Choroid plexus epithelial cell (primary cell): ENCODE measurements at regions not wholly inside any gene's neighbourhood (a gene's known extent, or its start where the extent isn't known, plus 50 kb on each side); places are given as distances from the start of the nearest gene placed in this dataset.

Experiments used
- DNase-seq: peaks from one replicate; pipeline ENCODE4 v3.0.0-alpha.2; 2010; ENCODE audit warnings: low read depth
- H3K4me3 ChIP-seq: 2 replicates; pipeline ENCODE4 v1.5.1; 2011; ENCODE audit warnings: low read depth, mild to moderate bottlenecking, control low read depth, low read length, moderate library complexity
- TF ChIP-seq, protein P1 (sequence below): conservative IDR thresholded peaks from 2 replicates; pipeline ENCODE4 v1.5.1; 2011; ENCODE audit warnings: low read depth, mild to moderate bottlenecking, control low read depth, inconsistent platforms, low read length, moderate library complexity

DNA sequence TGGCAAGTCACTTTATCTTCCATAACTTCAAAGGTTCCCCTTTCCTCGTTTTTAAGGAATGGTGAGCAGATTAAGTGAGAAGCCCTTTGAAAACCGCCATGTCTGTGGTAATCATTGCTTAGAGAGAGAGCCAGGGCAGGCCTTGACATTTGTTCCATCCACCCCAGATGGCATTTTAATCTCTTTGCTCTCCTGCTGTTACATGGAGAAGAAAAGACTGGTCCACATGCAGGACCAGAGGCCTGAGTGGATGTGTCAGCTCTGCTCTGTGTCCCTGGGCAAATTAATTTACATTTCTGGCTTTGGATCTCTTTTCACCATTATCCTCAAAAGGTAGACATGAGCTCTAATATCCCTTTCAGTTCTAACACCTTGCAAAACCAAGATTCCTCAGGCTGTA, 157.3 kb upstream of the LPP start:
- TF ChIP-seq, protein P1, sequence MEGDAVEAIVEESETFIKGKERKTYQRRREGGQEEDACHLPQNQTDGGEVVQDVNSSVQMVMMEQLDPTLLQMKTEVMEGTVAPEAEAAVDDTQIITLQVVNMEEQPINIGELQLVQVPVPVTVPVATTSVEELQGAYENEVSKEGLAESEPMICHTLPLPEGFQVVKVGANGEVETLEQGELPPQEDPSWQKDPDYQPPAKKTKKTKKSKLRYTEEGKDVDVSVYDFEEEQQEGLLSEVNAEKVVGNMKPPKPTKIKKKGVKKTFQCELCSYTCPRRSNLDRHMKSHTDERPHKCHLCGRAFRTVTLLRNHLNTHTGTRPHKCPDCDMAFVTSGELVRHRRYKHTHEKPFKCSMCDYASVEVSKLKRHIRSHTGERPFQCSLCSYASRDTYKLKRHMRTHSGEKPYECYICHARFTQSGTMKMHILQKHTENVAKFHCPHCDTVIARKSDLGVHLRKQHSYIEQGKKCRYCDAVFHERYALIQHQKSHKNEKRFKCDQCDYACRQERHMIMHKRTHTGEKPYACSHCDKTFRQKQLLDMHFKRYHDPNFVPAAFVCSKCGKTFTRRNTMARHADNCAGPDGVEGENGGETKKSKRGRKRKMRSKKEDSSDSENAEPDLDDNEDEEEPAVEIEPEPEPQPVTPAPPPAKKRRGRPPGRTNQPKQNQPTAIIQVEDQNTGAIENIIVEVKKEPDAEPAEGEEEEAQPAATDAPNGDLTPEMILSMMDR: no peak
- DNase-seq: no peak
- H3K4me3 ChIP-seq: no peak overlapping the region

DNA sequence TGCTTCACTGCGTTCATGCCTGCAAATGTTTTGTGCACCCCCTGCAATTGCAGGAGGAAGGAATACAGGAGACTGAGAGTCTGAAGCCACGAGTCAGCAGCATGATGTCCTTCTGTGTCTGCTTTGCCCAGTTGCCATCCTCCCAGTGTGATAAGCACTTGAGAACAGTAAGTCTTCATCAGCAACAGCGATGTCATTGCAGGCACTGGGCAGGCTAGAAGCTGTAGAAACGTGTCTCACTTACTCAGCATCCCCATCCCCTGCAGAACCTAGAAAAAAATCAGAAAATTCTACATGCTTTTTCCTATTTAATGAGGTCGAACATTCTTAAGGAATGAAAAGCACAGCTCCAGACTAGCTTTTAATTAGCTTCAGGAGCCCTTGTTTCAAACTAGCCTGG, 156.5 kb upstream of the LPP start:
- DNase-seq: no peak
- H3K4me3 ChIP-seq: no peak overlapping the region
- TF ChIP-seq, protein P1: no peak

DNA sequence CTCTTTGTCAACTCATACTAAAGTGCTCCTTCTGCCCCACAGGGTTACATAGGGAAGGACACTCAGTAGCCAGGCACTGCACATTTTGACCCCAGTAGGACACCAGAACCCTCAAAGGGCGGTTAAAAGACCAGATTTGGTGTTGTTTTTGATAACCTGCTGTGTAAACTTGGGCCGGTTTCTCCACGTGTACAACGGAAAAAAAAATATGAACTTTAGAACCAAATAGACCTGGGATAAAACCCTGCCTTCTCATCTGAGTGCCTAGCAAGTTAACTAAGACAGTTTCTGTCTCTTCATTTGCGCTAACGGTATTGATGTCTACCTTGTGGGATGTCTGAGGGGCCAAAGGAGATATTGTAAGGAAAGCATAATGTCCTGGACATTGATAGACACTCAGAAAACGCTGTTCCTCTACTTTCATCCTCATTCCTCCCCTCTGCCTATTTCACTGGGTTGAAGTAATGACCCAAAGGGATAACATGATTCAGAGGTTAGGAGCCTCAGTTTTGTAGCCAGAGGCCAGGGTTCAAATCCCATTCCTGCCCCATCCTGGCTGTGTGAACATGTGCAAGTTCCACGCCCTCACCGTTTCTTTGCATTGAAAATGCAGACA, 155.9 kb upstream of the LPP start:
- DNase-seq: no peak

DNA sequence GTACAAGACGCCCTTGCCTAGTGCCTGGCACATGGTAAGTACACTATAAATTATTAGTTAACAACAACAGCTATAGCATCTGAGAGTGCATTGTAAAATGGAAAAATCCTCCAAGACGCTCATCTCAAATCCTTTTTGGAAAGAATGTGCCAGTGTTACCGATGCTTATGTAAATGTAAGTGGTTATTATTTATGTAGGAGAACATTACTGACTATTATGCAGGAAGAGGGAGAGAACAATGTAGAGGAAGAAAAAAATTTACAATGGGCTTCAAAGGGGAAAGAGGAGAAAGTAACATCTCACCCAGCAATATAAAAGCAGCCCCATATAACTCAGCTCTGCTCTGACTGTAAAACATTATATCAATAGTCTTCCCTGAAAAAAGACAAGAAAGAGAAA, 155.3 kb upstream of the LPP start:
- no peak overlapping the region for H3K4me3 ChIP-seq
- DNase-seq: no peak
- TF ChIP-seq, protein P1: no peak

More for the DNA sequence above, 155.9 kb upstream of the LPP start:
- H3K4me3 ChIP-seq: no peak overlapping the region
- TF ChIP-seq, protein P1: no peak

DNA sequence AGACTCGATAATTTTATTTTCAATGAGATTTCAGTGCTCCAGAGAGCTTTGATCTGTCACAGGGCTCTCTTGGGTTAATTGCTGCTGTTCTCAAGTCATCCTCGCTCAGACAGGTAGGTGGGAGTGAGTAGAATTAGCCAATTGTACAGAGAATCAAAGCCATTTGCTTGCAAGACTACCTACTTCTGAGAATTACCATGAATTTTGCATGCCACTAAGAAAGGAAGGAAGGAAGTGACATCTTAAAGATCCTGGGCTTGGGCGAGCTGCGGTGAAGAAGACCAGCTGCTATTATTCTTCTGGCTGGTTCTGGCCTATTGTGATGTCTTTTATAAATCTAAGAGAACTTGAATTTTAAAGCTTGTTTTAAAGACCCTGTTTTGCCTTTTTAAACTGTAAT, 154.1 kb upstream of the LPP start:
- TF ChIP-seq, protein P1: no peak
- DNase-seq: no peak
- H3K4me3 ChIP-seq: no peak overlapping the region

DNA sequence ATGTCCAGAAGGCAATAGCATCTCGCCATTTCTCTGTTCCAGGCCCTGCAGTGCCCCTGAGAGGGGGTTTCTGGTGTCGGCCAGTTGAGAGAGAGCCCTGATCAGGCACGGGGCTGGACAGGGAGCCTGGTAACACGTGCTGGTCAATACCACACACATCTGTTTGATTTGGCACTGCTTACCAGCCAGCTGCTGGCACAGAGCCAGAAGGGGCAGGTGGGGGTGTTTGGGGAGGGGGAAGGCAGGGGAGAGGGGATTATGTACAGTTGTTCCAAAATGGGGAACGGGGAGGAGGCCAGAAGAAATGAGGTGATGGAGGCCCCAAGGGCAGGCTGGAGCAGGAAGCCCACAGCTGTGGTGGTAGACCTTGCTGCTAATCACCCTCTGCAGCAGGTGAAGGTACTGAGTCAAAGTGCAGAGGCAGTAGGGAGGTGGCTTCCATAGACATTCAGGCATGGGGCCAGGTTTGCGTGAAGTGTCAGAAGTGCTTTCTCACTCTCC, 153.5 kb upstream of the LPP start:
- H3K4me3 ChIP-seq: no peak overlapping the region
- no peak for DNase-seq
- TF ChIP-seq, protein P1: no peak

DNA sequence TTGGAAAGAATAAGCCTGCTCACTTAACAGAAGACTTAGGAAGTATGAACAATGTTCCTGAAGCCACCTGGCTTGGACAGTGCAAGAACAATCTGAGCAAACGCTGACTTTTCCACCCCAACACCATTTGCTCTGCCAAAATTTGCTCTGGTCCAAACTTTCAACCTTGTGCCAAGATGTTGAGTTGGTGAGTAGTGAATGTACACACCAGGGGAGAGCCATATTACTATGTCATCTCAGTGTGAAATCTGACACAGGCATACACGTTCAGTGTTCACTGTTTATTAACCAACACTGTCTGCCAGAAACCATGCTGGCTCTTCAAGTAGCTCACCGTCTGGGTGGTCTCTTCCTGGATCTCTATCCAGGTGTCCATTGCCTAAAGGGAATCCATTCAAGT, 152.9 kb upstream of the LPP start:
- H3K4me3 ChIP-seq: no peak overlapping the region
- no peak for DNase-seq
- TF ChIP-seq, protein P1: no peak
